Mucosa of descending colon (tissue), 3 donors: ENCODE measurements at regions not wholly inside any gene's neighbourhood (a gene's known extent, or its start where the extent isn't known, plus 50 kb on each side); places are given as distances from the start of the nearest gene placed in this dataset.

ENCODE experiments used
- ATAC-seq: fragments of 200-7000 bp; cut with Tn5 transposase; one replicate; pipeline ENCODE4 v1.9.1; 2020; ENCODE audit warnings: mild to moderate bottlenecking, moderate library complexity
- DNase-seq, 3 donors: peaks; one replicate each; pipeline ENCODE4 v3.0.0-alpha.2; 2020
- H3K36me3 ChIP-seq: fragments of 200-600 bp; one replicate; pipeline ENCODE4 v1.8.0; 2021; ENCODE audit warnings: low read depth, mild to moderate bottlenecking
- H3K4me1 ChIP-seq: fragments of 200-600 bp; one replicate; pipeline ENCODE4 v1.8.0; 2021; ENCODE audit warnings: low read depth, mild to moderate bottlenecking
- H3K4me3 ChIP-seq: fragments of 200-600 bp; one replicate; pipeline ENCODE4 v1.8.0; 2021; ENCODE audit warnings: mild to moderate bottlenecking
- H3K9me3 ChIP-seq: fragments of 200-600 bp; one replicate; pipeline ENCODE4 v1.8.0; 2021; ENCODE audit warnings: mild to moderate bottlenecking
- CTCF ChIP-seq: fragments of 200-600 bp; IDR thresholded peaks from one replicate; pipeline ENCODE4 v1.8.0; 2022; ENCODE audit warnings: antibody characterized with exemption, mild to moderate bottlenecking
- intact Hi-C, 2 donors: fragments of 100-400 bp; cut with DNase I in 1 of 2; cut with micrococcal nuclease in 1 of 2; formaldehyde crosslinking; loops; one replicate each; pipeline versions ENCODE4 v1.11.0 to v1.11.1; 2022; cut with DNase I, micrococcal nuclease
- donor health status: DM: no; HTN: no; CAD: no; lungs with moderate emphysema.
- donor health status: DM: no; HTN: no; CAD: no.
- donor health status: DM: no; HTN: yes; CAD: no.

DNA sequence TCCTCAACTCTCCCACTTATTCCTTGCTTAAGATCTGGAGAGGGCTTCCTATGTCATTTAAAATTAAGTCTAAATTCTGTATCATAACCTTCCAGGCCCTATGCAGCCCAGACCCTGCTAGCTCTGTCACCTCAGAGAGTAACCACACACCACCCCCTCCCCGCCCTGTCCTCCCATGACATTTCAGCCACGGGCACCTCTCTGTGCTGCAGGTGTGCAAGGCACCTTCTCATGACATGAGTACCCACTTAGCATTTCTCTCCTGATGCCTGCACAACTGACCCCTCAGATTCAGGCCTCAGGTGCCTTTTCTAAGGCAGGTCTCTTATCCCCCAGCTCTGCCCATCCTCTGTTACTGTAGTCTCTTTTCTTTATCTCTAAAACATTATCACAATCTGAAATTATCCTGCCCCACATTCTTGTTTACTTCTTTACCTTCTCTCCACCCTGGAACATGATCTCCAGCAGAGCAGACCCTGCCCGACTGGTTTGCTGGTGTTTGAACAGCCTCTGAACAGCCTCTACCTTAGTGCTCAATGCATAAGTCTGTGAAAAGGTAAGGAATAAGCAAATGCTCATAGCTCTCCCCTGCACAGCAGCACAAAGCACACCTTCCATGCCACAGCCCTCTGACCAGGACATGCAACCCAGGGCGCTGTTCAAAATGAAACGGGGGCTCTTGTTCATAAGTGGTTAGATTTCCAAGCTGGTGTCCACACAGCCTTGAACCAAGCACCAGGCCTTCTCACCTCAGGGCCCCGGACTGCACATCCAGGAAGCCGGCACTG lies 196.1 kb upstream of the B3GAT1 start:
- Histone ChIP-seq H3K4me1 (no peaks in the 10 kb centered on the region), H3K36me3 (no peaks in the 10 kb centered on the region), H3K4me3 (no peak overlapping the region), H3K9me3 (no peaks in the 10 kb centered on the region)
- TF ChIP-seq CTCF: no peak
- no peak for DNase-seq
- no peak for ATAC-seq
- intact Hi-C loops: no loop called here

GRCh38 chr11:134606251-134606650 lies 194.2 kb upstream of the B3GAT1 start:
- ATAC-seq (no peak), DNase-seq (no peak)
- H3K36me3 ChIP-seq: no peaks in the 10 kb centered on the region
- TF ChIP-seq CTCF: no peak
- H3K9me3 ChIP-seq: no peaks in the 10 kb centered on the region
- H3K4me3 ChIP-seq: no peak overlapping the region
- intact Hi-C loops: no loop called here
- no peaks in the 10 kb centered on the region for H3K4me1 ChIP-seq

DNA sequence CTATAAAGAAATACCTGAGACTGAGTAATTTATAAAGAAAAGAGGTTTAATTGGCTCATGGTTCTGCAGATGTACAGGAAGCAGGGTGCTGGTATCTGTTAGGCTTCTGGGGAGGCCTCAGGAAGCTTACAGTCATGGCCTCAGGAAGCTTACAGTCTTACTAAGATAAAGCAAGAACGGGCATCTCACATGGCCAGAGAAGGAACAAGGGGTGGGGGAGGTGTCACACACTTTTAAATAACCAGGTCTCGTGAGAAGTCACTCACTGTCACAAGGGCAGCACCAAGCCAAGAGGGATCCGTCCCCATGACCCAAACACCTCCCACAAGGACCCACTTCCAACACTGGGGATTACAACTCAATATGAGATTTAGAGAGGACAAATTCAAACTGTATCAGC lies 192.8 kb upstream of the B3GAT1 start:
- H3K9me3 ChIP-seq: no peaks in the 10 kb centered on the region
- DNase-seq: no peak
- intact Hi-C loops: no loop called here
- no peaks in the 10 kb centered on the region for H3K4me1 ChIP-seq
- H3K36me3 ChIP-seq: no peaks in the 10 kb centered on the region
- no peak for TF ChIP-seq CTCF
- no peak for ATAC-seq
- no peak overlapping the region for H3K4me3 ChIP-seq

DNA sequence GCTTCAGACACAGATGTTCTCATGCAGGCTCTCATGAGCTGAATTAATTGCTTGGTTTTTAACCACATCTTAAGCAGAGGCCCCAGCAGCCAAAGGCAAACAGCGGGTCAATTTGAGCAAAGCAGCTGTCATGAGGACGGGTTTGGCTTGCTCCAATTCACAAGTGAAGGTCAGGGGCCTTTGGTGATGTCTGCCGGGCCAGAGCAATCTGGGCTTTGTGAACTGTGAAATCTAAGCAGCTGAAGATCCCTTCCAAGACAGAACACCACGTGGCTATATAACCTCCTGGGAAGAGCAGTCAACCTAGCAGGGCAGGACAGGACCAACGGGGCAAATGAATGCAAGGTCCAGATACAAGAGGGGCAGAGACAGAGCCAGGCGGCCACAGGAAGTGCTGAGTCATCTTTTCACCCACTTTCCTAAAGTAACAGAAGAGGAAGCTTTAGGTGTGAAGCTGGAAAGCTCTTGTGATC lies 187.3 kb upstream of the B3GAT1 start:
- no peak for DNase-seq
- no peak for ATAC-seq
- intact Hi-C loops: no loop called here
- no peaks in the 10 kb centered on the region for H3K4me1 ChIP-seq
- H3K36me3 ChIP-seq: no peaks in the 10 kb centered on the region
- no peak overlapping the region for H3K4me3 ChIP-seq
- H3K9me3 ChIP-seq: no peaks in the 10 kb centered on the region
- TF ChIP-seq CTCF: no peak

DNA sequence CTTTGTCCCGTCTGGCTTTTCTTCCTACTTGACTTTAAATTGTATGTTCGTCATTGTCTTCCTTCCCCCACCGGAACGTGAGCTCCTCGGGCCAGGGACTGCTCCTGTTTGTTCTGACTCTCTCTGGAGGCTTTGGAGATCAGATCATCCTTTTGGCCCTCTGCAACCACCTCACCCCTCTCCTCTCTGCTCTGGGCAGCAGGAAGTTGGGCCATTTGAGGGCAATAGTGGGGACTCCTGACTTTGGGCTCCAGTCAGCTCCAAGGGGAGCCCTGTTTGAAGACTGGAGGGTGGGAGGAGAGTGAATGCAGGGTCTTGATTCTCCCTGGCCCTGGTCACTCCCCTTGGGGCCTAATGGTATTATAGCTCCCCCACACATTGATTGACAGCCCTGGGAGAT lies 186.3 kb upstream of the B3GAT1 start:
- no peak for DNase-seq
- no peaks in the 10 kb centered on the region for H3K4me1 ChIP-seq
- ATAC-seq: no peak
- H3K9me3 ChIP-seq: no peaks in the 10 kb centered on the region
- H3K36me3 ChIP-seq: no peaks in the 10 kb centered on the region
- H3K4me3 ChIP-seq: no peak overlapping the region
- TF ChIP-seq CTCF: no peak
- intact Hi-C loops: no loop called here
